ENCODE measurements at regions not wholly inside any gene's neighbourhood (a gene's known extent, or its start where the extent isn't known, plus 50 kb on each side); places are given as distances from the start of the nearest gene placed in this dataset.

GRCh38 chr4:151946718-151947117, 185.9 kb upstream of the GATB start:
- Mint-ChIP-seq H3K4me1 (ENCODE audit: low read depth, unreplicated experiment) (no peaks in the 10 kb centered on the region), H3K27ac (ENCODE audit: unreplicated experiment) (no peak overlapping the region), H3K9me3 (ENCODE audit: unreplicated experiment) (peaks cover 15% of the 10 kb centered on the region), H3K4me3 (ENCODE audit: unreplicated experiment) (no peak overlapping the region), H3K27me3 (ENCODE audit: insufficient read depth, unreplicated experiment) (no peaks in the 10 kb centered on the region), H3K36me3 (ENCODE audit: insufficient read depth, unreplicated experiment) (no peaks in the 10 kb centered on the region)
- Histone ChIP-seq H3K4me3 (ENCODE audit: low read depth, low read length) (no peak overlapping the region), H3K4me1 (no peaks in the 10 kb centered on the region), H3K9me3 (peaks cover 20% of the 10 kb centered on the region), H3K27me3 (replicated peaks; ENCODE audit: control insufficient read depth, insufficient read depth, low read length) (no peaks in the 10 kb centered on the region), H3K36me3 (ENCODE audit: control insufficient read depth, insufficient read depth, low read length) (no peaks in the 10 kb centered on the region)
- BruUV-seq (replicated peaks) = no TSS peak
- CTCF ChIA-PET = no interaction called here
- no peak for TF ChIP-seq CTCF (IDR thresholded peaks at IDR 0.05; ENCODE audit: insufficient read depth in 1 of 2, low read depth in 1 of 2, low read length in 1 of 2, severe bottlenecking in 1 of 2, unreplicated experiment in 1 of 2)
- intact Hi-C loops (cut with micrococcal nuclease; ENCODE audit: unreplicated experiment) = no loop called here
- POLR2A ChIA-PET = no interaction called here
- DNase-seq = no peak

GRCh38 chr4:151942971-151943370, 182.2 kb upstream of the GATB start:
- H3K27ac Mint-ChIP-seq (ENCODE audit: unreplicated experiment) = no peak overlapping the region
- no peak for TF ChIP-seq CTCF (IDR thresholded peaks at IDR 0.05; ENCODE audit: insufficient read depth in 1 of 2, low read depth in 1 of 2, low read length in 1 of 2, severe bottlenecking in 1 of 2, unreplicated experiment in 1 of 2)
- no peak overlapping the region for H3K4me3 Mint-ChIP-seq (ENCODE audit: unreplicated experiment)
- Histone ChIP-seq H3K4me1 (no peaks in the 10 kb centered on the region), H3K36me3 (ENCODE audit: control insufficient read depth, insufficient read depth, low read length) (no peaks in the 10 kb centered on the region), H3K4me3 (ENCODE audit: low read depth, low read length) (no peak overlapping the region), H3K27me3 (replicated peaks; ENCODE audit: control insufficient read depth, insufficient read depth, low read length) (no peaks in the 10 kb centered on the region), H3K9me3 (peaks cover 20% of the 10 kb centered on the region)
- intact Hi-C loops (cut with micrococcal nuclease; ENCODE audit: unreplicated experiment) = no loop called here
- H3K36me3 Mint-ChIP-seq (ENCODE audit: insufficient read depth, unreplicated experiment) = no peaks in the 10 kb centered on the region
- CTCF ChIA-PET = no interaction called here
- POLR2A ChIA-PET = no interaction called here
- peaks cover 15% of the 10 kb centered on the region for H3K9me3 Mint-ChIP-seq (ENCODE audit: unreplicated experiment)
- no peak for DNase-seq
- no peaks in the 10 kb centered on the region for H3K27me3 Mint-ChIP-seq (ENCODE audit: insufficient read depth, unreplicated experiment)
- no peaks in the 10 kb centered on the region for H3K4me1 Mint-ChIP-seq (ENCODE audit: low read depth, unreplicated experiment)
- BruUV-seq (replicated peaks) = no TSS peak

GRCh38 chr4:151940926-151941617, 180.3 kb upstream of the GATB start:
- no peaks in the 10 kb centered on the region for H3K4me1 Mint-ChIP-seq (ENCODE audit: low read depth, unreplicated experiment)
- ChIA-PET CTCF (no interaction called here), POLR2A (no interaction called here)
- no peaks in the 10 kb centered on the region for H3K27me3 Mint-ChIP-seq (ENCODE audit: insufficient read depth, unreplicated experiment)
- Histone ChIP-seq H3K36me3 (ENCODE audit: control insufficient read depth, insufficient read depth, low read length) (no peaks in the 10 kb centered on the region), H3K9me3 (peaks cover 5% of the 10 kb centered on the region; the same call in 1 of the 2 replicates), H3K27me3 (replicated peaks; ENCODE audit: control insufficient read depth, insufficient read depth, low read length) (no peaks in the 10 kb centered on the region), H3K4me1 (no peaks in the 10 kb centered on the region), H3K4me3 (ENCODE audit: low read depth, low read length) (no peak overlapping the region)
- no peak overlapping the region for H3K4me3 Mint-ChIP-seq (ENCODE audit: unreplicated experiment)
- no peak for DNase-seq
- peaks cover 9% of the 10 kb centered on the region for H3K9me3 Mint-ChIP-seq (ENCODE audit: unreplicated experiment)
- no peak overlapping the region for H3K27ac Mint-ChIP-seq (ENCODE audit: unreplicated experiment)
- BruUV-seq (replicated peaks) = no TSS peak
- H3K36me3 Mint-ChIP-seq (ENCODE audit: insufficient read depth, unreplicated experiment) = no peaks in the 10 kb centered on the region
- no peak for TF ChIP-seq CTCF (IDR thresholded peaks at IDR 0.05; ENCODE audit: insufficient read depth in 1 of 2, low read depth in 1 of 2, low read length in 1 of 2, severe bottlenecking in 1 of 2, unreplicated experiment in 1 of 2)
- intact Hi-C loops (cut with micrococcal nuclease; ENCODE audit: unreplicated experiment) = no loop called here

Measured in Caco-2 (cell line).